ENCODE measurements at regions not wholly inside any gene's neighbourhood (a gene's known extent, or its start where the extent isn't known, plus 50 kb on each side); places are given as distances from the start of the nearest gene placed in this dataset.

GRCh38 chr10:106387063-106387462 lies 777.4 kb downstream of the SORCS1 start:
- no peak overlapping the region for H3K4me3 ChIP-seq
- H3K9me2 ChIP-seq (ENCODE audit: insufficient read depth), result no peaks in the 10 kb centered on the region
- H3K4me1 Mint-ChIP-seq, result no peaks in the 10 kb centered on the region
- no peak for ATAC-seq
- H2AFZ ChIP-seq, result no peak overlapping the region
- no peak overlapping the region for H3K4me2 ChIP-seq
- H3K9me3 Mint-ChIP-seq, result no peaks in the 10 kb centered on the region
- no peaks in the 10 kb centered on the region for H3F3A ChIP-seq (replicated peaks; ENCODE audit: low read depth)
- no peak overlapping the region for H3K4me3 Mint-ChIP-seq
- H3K27me3 Mint-ChIP-seq (ENCODE audit: insufficient read depth, low read depth, poor library complexity), result no peaks in the 10 kb centered on the region
- no peaks in the 10 kb centered on the region for H3K36me3 ChIP-seq (ENCODE audit: insufficient read depth)
- H3K27ac ChIP-seq (ENCODE audit: low read depth), result no peak overlapping the region
- DNase-seq (ENCODE audit: low spot score), result no peak
- H3K79me2 ChIP-seq (replicated peaks; ENCODE audit: insufficient read depth), result no peaks in the 10 kb centered on the region
- no peaks in the 10 kb centered on the region for H3K27me3 ChIP-seq (ENCODE audit: insufficient read depth)
- no peaks in the 10 kb centered on the region for H3K36me3 Mint-ChIP-seq (ENCODE audit: low read depth)
- no peak for TF ChIP-seq POLR2AphosphoS5 (IDR thresholded peaks at IDR 0.05; ENCODE audit: low read depth)
- TF ChIP-seq ETS1 (IDR thresholded peaks at IDR 0.05), result no peak
- no peak for TF ChIP-seq ZNF114 (CRISPR knock-in tag; IDR thresholded peaks at IDR 0.05)
- no peak for TF ChIP-seq STAT1 (IDR thresholded peaks at IDR 0.05; ENCODE audit: unreplicated experiment)
- no peak for TF ChIP-seq REST (IDR thresholded peaks at IDR 0.05; ENCODE audit: unreplicated experiment)
- no peak for TF ChIP-seq NANOG (IDR thresholded peaks at IDR 0.05; ENCODE audit: borderline replicate concordance)
- no peak for TF ChIP-seq JUNB (IDR thresholded peaks at IDR 0.05; ENCODE audit: unreplicated experiment)
- no peak for TF ChIP-seq EZH2phosphoT487 (IDR thresholded peaks at IDR 0.05; ENCODE audit: unreplicated experiment)
- TF ChIP-seq ZNF331 (CRISPR knock-in tag; IDR thresholded peaks at IDR 0.05; ENCODE audit: low read depth), result no peak
- no peak for TF ChIP-seq CREB1 (CRISPR knock-in tag; IDR thresholded peaks at IDR 0.05; ENCODE audit: low read depth)
- no peak for TF ChIP-seq CTCF (conservative IDR thresholded peaks at IDR 0.05; ENCODE audit: low read depth in 2 of 2)
- no peak for TF ChIP-seq ZNF462 (CRISPR knock-in tag; IDR thresholded peaks at IDR 0.05)
- no peak for TF ChIP-seq EZH2 (IDR thresholded peaks at IDR 0.05; ENCODE audit: low read depth, unreplicated experiment)
- H3K27ac Mint-ChIP-seq, result no peak overlapping the region
- H4K20me1 ChIP-seq (replicated peaks; ENCODE audit: insufficient read depth), result no peaks in the 10 kb centered on the region
- no peaks in the 10 kb centered on the region for H3K4me1 ChIP-seq (ENCODE audit: insufficient read depth)

Data from GM23338 (cell line).